ENCODE measurements at regions not wholly inside any gene's neighbourhood (a gene's known extent, or its start where the extent isn't known, plus 50 kb on each side); places are given as distances from the start of the nearest gene placed in this dataset.
"Not testable (repeated sequence)": the region's sequence is repeated elsewhere in the genome, so short reads cannot be mapped to it uniquely, and the experiment has no call there.

DNA sequence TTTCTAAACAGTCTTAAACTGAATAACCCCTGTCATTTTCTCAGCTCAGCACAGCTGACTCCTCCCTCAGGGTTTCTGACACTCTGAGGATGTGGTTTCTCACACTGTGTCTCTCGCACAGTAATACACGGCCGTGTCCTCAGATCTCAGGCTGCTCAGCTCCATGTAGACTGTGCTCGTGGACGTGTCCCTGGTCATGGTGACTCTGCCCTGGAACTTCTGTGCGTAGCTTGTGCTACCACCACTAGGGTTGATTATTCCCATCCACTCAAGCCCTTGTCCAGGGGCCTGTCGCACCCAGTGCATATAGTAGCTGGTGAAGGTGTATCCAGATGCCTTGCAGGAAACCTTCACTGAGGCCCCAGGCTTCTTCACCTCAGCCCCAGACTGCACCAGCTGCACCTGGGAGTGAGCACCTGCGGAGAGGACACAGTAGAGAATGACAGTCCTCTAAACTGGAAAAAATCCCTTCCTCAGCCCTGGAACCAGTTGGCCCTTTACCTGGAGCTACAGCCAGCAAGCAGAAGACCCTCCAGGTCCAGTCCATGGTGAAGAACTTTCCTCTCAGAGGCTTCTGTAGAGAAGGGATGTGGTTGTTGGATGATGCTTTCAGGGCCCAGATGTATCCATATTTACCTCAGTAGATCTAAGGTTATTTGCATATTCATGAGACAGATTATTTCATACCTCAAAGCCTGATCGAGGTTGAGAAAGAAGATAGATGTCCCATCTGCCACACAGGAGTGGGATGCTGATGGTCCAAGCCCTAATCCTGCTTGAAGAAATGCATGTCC lies 984.8 kb downstream of the TMEM121 start:
- DNase-seq (ENCODE audit: low read depth in 3 of 3) = peak in 1 of 3 donors; percentile 24

DNA sequence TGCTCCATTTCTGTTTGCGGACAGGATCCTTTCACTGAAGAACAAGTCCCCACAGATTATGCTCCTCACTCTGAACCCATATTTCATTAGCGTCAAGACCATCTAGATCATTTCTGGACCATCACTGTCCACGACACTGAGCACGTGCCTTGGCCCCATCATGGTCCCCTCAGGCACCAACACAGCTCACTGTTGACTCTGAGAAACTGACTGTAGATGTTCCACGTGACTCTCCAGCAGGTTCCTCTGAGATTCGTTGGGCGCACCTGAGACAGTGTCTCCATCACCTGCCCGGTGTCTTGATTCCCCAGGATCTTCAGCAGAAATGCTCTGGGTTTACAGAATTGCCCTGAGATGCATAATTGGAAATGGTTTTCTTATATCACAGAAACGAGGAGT lies 985.4 kb downstream of the TMEM121 start:
- no peak for DNase-seq (ENCODE audit: low read depth in 3 of 3)

DNA sequence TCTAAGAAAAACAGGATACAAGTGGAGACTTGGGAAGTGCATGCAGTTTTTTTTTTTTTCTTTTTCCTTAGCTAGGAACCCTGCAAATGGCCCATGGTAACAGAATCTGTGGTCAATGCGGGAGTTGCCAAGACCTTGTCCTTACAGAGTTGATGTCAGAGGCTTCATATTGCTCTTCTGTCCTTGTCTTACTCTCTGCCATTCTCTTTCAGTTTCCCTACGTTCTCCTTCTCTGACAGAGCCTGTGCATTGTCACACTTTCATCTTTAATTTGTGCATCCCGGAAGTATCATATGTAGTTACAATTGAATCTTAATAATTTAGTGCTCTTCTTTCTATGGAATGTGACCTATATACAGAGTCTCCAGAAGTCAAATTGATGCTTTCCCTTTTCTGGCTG lies 986.9 kb downstream of the TMEM121 start:
- no peak for DNase-seq (ENCODE audit: low read depth in 3 of 3)

DNA sequence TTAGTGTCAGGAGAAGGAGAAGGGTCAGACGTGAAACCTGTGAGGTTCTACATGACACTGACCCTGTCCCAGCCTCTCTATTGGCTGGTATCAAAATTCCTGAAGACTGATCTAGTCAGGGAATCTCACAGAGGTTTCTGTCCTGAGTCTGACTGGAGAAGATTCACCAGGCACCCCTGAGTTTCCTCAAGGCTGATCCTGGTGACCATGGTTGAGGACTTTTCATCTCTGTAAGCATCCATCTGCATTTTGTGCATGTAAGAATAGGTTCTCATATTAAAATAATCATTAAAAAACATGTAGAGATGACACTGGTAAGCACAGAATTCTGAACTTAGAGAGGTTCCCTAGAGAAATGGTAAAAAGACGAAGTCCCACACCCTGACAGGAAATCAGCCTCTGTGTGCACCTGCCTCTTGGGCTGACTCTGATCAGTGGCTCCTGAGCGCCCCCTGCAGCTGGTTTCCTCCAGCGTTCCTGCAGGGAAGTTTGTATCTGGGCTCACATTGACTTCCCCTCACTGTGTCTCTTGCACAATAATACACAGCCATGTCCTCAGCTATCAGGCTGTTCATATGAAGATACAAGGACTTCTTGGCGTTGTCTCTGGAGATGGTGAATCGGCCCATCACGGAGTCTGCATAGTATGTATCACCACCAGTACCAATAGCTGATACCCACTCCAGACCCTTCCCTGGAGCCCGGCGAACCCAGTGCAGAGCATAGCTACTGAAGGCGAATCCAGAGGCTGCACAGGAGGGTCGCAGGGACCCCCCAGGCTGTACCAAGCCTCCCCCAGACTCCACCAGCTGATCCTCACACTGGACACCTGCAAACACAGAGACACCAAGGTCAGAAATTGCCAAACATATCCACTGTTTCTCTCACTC lies 991.9 kb downstream of the TMEM121 start:
- peak; percentile 72 to 78 (median 77) for DNase-seq (ENCODE audit: low read depth in 3 of 3)

DNA sequence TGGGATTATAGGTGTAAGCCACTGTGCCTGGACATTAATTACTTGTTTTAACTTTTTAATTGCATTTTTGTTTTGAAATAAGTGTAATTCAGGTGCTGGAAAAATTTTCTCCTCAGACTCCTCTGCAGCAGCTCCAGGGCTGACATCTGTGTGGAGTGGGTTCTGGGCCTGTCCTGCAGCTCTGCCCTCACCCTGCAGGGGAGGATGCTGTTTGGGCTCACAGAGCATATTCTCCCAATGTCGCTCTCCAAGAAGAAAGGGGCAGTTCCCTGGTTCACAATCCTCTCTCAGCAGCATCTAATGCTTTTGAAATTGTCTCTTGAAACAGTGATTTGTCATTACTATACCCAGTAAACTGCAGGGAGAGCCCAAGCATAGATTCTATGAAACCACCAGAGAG lies 995.7 kb downstream of the TMEM121 start:
- not testable (repeated sequence) for DNase-seq (ENCODE audit: low read depth in 3 of 3)

DNA sequence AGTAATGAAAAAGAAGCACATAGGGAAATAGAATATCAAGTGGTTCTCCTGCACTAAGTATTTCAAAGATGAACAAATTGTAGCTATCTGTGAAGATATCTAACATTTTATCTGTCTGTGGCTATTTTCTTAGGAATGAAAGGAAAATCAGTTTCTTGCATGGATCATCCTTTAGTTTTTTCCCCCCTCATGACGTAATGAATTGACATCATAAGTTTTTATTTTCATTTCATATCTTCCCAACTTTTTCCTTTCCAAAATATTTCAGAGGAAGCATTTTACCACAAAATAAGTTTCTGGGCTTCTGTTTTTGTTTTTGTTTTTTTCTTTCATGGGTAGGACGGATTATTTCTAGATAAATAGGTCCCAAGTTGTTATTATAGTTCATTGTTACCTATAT lies 996.6 kb downstream of the TMEM121 start:
- DNase-seq (ENCODE audit: low read depth in 3 of 3) = no peak

DNA sequence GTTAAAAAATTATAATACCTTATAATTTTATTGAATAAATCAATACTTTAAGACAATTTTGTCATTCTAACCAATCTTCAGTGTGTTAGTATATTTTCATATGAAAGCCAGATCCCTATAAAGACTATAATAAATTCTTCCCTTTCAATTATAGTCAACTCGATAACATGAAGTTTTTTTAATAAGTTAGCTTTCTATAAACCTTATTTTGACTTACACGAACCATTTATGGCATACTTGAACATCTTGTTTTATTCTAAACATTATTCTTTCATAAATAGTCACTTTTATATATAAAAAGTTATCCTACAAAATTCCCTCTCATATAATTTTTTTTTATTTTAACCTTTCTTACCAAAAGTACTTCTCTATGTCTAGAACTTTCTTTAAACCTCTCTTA lies 1002.3 kb downstream of the TMEM121 start:
- no peak for DNase-seq (ENCODE audit: low read depth in 3 of 3)

DNA sequence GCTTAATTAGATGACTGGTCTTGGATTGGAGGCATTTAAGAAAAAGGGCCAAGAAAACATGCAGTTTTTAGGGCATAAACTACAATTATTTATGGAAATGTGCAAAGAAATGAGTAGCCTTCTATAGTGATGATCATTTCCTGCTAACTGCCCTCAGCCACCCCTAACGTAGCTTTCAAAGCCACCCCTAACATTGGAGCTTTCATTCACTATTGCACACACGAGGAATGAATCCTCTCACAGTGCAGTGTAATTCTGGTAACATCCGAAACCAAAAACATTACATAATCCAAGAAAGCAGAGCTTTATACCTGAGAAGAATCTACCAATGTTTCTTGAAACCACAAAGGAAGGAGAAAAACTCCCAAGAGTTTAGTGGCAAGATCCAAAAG lies 1003.6 kb downstream of the TMEM121 start:
- DNase-seq (ENCODE audit: low read depth in 3 of 3) = no peak

DNA sequence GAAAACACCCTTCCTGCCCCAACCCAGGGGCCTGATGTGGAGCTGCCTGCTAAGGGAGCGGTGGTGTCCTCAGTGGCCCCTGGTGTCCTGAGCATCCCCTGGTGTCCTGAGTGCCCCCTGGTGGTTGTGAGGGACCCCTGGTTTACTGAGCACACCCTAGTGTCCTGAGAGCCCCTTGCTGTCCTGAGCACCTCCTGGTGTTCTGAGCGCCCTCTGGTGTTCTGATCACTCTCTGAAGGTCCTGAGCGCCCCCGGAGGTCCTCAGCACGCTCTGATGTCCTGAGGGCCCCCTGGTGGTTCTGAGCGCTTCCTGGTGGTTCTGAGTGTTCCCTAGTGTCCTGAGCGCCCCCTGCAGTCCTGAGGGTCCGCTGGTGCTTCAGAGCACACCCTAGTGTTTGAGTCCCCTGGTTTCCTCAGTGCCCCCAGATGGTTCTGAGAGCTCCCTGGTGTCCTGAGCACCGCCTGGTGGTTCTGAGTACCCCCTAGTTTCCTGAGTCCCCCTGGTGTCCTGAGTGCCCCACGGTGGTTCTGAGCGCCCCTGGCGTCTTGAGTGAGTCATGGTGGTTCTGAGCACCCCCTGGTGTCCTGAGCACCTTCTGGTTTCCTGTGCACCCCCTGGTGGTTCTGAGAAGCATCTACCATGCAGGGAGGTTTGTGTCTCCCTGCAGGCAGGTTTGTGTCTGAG lies 1004.2 kb downstream of the TMEM121 start:
- peak in 1 of 3 donors; percentile 28 for DNase-seq (ENCODE audit: low read depth in 3 of 3)

DNA sequence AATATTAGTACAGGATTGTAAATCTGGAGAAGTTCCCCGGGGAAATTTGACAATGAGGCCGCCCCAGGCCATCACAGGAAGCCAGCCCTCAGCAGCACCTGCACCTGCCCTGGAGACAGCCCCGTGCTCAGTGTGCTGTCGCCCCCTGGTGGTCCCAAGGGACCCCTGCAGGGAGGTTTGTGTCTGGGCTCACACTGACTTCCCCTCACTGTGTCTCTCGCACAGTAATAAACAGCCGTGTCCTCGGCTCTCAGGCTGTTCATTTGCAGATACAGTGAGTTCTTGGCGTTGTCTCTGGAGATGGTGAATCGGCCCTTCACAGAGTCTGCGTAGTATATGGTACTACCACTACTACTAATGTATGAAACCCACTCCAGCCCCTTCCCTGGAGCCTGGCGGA lies 1011.2 kb downstream of the TMEM121 start:
- not testable (repeated sequence) for DNase-seq (ENCODE audit: low read depth in 3 of 3)

DNA sequence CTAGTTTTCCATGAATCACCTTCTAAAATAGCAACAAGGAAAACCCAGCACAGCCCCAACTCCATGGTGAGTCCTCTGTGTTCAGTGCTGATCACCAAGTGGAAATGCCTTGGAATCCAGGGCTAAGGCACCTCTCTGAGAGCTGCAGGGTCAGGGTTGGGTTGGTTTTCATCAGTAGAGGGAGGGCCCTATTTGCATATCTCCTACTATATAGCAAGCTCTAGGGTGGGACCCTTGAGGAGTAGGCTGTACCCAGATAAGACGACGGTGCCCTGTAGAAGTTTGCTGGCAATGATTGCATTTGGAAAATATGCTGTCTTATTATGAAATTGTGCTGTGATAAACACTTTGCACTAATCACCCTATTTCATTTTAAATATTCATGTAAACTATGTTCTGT lies 1011.8 kb downstream of the TMEM121 start:
- DNase-seq (ENCODE audit: low read depth in 3 of 3) = no peak

DNA sequence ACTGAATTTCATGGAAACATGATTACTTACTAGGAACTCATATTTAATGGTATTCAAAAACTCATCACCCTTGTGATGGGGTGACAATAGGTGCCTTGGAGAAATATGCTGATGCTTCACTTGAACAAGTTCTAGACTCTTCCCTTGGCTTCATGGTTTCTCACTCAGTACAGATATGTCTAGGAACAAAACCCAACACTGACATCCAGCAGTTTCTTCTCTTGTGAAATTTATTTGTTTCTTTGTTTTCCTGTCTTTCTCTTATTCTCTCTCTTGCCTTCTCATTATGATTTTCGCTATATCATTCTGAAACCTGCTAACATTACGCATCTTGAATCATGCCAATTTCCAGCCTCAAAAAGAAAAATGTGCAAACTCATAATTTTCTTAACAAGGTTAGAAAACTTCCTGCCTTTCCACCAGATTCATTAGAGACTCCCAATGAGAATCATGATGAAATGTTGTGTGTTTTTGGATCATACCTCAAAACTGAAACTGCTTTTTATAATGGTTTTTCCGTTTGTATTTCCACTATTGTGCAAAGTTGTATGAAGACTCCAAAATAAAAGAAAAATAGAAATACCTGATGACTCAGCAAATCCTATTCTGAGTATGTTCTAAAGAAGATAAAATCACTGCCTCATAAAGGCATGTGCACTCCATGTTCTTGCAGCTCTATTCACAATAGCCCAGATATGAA lies 1021.5 kb downstream of the TMEM121 start:
- no peak for DNase-seq (ENCODE audit: low read depth in 3 of 3)

DNA sequence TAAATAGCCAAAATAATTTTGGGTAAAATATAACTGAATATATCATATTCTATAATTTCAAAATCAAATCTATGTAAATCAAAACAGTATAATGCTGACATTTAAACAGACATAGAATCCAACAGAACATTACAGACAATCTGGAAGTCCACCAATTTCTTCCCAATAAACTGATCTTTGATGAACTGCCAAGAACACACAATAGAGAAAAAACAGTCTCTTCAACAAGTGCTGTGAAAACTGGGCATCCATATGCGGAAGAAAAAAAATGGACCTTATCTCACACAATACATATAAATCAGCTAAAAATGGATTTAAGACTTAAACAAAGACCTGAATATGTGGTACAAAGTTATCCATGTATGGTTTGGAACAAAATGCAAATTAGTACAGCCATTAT lies 1022.7 kb downstream of the TMEM121 start:
- DNase-seq (ENCODE audit: low read depth in 3 of 3) = no peak

DNA sequence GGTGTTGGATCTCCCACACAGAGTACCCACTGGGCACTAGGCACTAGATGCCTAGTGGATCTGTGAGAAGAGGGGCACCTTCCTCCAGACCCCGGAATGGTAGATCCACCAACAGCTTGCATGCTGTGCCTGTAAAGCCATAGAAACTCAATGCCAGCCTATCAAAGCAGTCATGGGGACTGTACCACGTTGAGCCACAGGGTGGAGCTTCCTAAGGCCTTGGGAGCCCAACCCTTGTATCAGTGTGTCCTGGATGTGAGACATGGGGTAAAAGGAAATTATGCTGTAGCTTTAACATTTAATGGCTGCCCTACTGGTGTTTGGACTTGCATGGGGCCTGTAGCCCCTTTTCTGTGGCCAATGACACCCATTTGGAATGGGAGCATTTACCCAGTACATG lies 1024.9 kb downstream of the TMEM121 start:
- DNase-seq (ENCODE audit: low read depth in 3 of 3) = no peak

DNA sequence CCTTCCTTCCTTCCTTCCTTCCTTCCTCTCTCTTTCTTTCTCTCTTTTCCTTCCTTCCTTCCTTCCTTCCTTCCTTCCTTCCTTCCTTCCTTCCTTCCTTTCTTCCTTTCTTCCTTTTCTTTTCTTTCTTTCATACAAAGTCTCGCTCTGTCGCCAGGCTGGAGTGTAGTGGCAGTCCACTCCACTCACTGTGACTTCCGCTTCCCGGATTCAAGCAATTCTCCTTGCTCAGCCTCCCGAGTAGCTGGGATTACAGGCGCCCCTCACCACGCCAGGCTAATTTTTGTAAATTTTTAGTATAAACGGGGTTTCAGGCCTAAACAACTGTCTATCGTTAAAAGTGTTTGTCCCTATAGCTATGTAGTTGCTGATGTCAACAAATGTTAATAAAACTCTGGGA lies 1029.8 kb downstream of the TMEM121 start:
- not testable (repeated sequence) for DNase-seq (ENCODE audit: low read depth in 3 of 3)

DNA sequence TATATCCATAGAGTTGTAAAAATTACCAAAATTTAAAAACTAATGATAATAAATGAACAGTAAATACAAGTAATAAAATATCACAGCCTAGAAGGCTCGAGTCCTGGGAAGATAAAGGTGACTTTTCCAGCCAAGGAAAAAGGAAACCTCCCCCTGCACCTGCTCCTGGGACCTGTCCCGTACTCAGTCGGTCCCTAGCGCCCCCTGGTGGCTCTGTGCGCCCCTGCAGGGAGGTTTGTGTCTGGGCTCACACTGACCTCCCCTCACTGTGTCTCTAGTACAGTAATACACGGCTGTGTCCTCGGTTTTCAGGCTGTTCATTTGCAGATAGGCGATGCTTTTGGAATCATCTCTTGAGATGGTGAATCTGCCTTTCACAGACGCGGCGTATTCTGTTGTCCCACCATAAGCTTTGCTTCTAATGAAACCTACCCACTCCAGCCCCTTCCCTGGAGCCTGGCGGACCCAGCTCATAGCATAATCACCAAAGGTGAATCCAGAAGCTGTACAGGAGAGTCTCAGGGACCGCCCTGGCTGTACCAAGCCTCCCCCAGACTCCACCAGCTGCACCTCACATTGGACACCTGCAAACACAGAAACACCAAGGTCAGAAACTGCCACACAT lies 1030.4 kb downstream of the TMEM121 start:
- peak; percentile 59 to 75 (median 73) for DNase-seq (ENCODE audit: low read depth in 3 of 3)

DNA sequence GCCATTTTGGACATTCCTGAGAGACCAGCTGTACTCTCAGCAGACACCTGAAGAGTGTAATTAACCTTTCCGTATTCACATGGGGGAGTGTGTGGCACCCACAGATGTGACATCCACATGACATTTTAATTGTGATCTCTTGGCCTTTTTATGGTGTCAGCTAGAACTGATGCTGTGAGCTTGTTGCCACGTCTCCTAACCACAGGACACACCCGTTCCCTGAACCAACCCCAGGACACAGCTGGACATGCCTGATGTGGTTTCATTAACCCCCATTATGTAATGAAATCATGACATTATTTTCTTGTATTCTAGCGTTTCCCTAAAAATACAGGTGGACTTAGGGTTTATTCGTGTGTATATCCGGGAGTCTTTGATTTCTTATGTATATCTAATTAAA lies 1036.1 kb downstream of the TMEM121 start:
- no peak for DNase-seq (ENCODE audit: low read depth in 3 of 3)

DNA sequence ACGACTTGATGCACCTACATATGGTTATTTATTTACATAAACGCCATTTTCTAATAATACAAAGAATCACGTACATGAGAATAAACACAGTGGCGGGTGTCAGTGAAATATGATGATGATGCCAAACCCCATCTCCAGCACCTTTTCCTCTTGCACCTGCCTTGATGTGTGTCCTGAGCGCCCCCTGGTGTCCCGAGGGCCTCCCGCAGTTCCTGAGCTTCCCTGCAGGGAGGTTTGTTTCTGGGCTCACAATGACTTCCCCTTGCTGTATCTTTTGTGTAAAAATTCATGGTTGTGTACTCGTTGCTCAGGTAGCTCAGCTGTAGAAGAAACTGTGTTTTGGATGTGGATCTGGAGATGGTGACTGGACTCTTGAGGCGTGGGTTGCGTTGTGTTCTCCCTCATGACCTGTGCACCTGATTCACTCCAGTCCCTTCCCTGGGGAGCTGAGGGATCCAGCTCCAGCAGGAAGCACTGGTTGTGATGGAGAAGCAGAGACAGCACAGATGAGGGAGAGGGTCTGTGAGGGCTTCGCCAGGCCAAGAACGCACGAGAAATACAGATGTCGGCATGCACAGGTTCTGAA lies 1037.8 kb downstream of the TMEM121 start:
- peak; percentile 37 to 69 (median 41) for DNase-seq (ENCODE audit: low read depth in 3 of 3)

DNA sequence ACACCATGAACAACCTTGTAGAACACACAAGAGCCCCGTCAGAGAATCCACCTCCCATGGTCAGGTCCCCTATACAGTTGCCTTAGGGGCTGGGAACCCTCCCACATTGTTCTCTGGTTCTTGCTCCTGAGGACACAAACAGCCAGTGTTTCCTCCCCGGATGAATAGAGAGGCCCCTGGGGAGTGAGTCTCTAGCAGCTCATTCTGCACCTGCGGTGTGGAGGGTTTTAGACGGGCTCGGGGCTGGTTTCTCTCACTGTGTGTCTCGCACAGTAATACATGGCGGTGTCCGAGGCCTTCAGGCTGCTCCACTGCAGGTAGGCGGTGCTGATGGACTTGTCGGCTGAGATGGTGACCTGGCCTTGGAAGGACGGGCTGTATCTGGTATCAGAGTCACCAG lies 1052.1 kb downstream of the TMEM121 start:
- DNase-seq (ENCODE audit: low read depth in 3 of 3) = no peak

DNA sequence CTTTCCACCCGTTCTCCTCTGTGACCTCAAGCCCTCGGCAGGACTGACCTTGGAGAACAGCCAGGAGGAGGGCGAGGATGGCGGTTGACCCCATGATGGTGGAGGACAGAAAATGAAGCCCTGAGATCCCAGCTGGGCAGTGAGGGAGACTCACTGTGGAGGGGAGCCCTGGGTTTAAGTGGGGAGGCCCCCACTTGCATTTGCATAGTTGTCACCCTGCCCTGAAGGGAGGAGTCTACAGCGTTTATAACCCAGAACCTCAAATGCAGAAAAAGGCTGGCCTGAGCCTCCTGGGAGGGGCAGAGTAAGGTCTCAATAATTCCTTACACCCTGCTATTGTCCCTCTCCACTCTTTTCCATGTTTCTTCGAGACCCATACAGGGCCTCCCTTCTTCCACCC lies 1052.7 kb downstream of the TMEM121 start:
- DNase-seq (ENCODE audit: low read depth in 3 of 3) = no peak

DNA sequence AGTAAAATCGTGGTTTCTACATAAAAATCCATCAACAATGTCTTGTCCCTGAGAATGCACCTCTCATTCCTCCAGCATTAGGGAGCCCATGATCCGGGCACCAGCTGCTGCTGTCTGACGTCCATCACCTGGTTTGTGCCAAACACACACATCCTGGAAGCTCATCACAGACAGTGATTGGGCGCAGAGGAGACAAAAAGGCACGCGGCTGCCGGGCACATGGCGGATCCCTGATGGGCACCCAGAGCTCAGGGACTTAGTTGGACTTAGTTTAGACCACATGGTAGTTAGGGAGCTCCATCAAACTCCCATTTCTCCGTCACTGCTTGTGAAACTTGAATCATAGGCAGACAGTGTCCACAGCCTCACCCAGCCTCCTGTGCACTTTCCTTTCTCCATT lies 1059.3 kb downstream of the TMEM121 start:
- DNase-seq (ENCODE audit: low read depth in 3 of 3) = no peak

Data from stimulated activated CD4-positive, alpha-beta T cell treated with anti-CD3 and anti-CD28 coated beads, TNF-alpha, amount 100 ng/mL, for 48 hours (primary cell).